AG04449 (cell line): ENCODE measurements at regions not wholly inside any gene's neighbourhood (a gene's known extent, or its start where the extent isn't known, plus 50 kb on each side); places are given as distances from the start of the nearest gene placed in this dataset.
A peak's percentile ranks its signal among the peaks of the same experiment; 100 is the strongest.
"Not testable (repeated sequence)": the region's sequence is repeated elsewhere in the genome, so short reads cannot be mapped to it uniquely, and the experiment has no call there.

Source experiments
- CTCF ChIA-PET: fragments of 350-600 bp; formaldehyde crosslinking; extraction: SDS; loops from one replicate; lab custom pipeline; 2021; ENCODE audit warnings: antibody characterized with exemption; lab: Yijun Ruan, JAX
- POLR2A ChIA-PET: fragments of 400-600, 350-600 bp; formaldehyde crosslinking; extraction: SDS; loops from one replicate; lab custom pipeline; 2020; ENCODE audit warnings: antibody characterized with exemption, inconsistent platforms; lab: Yijun Ruan, JAX
- DNase-seq: peaks from one replicate; pipeline ENCODE4 v3.0.0-alpha.2; 2010; ENCODE audit warnings: low read depth, low spot score
- H3K4me3 ChIP-seq: 2 replicates; pipeline ENCODE4 v1.5.1; 2011; ENCODE audit warnings: low read depth, mild to moderate bottlenecking, control low read depth, low read length
- CTCF ChIP-seq: IDR thresholded peaks from one replicate; pipeline ENCODE4 v1.5.1; 2011; ENCODE audit warnings: mild to moderate bottlenecking, moderate library complexity, low read length, control low read depth, inconsistent platforms; ENCODE audit not compliant: insufficient read depth; ENCODE audit errors: missing control alignments

GRCh38 chr17:16875662-16876061 lies 96.3 kb downstream of the TNFRSF13B start:
- no peak overlapping the region for H3K4me3 ChIP-seq
- no peak for TF ChIP-seq CTCF
- ChIA-PET CTCF (interaction anchor here (1.1 kb wide), 1 partner anchor 13 kb away, joined by 3 read pairs; no protein-coding TSS in a partner anchor), POLR2A (no interaction called here)
- no peak for DNase-seq

GRCh38 chr17:16874216-16874615 lies 97.7 kb downstream of the TNFRSF13B start:
- POLR2A ChIA-PET, H3K4me3 ChIP-seq, CTCF ChIA-PET, DNase-seq: not testable (repeated sequence)

GRCh38 chr17:16873174-16874035 lies 98.5 kb downstream of the TNFRSF13B start:
- DNase-seq = no peak
- CTCF ChIA-PET = no interaction called here
- H3K4me3 ChIP-seq = no peak overlapping the region
- TF ChIP-seq CTCF = peak; percentile 52
- POLR2A ChIA-PET = no interaction called here

- no peak overlapping the region for H3K4me3 ChIP-seq
- ChIA-PET CTCF (no interaction called here), POLR2A (no interaction called here)
- TF ChIP-seq CTCF = no peak
- DNase-seq = no peak
These were observed 99.4 kb downstream of the TNFRSF13B start for GRCh38 chr17:16872351-16873173.

- CTCF ChIA-PET, H3K4me3 ChIP-seq, DNase-seq, POLR2A ChIA-PET: not testable (repeated sequence)
These were observed 100.3 kb downstream of the TNFRSF13B start for GRCh38 chr17:16871446-16872190.

- CTCF ChIA-PET = no interaction called here
- POLR2A ChIA-PET = no interaction called here
- no peak for DNase-seq
- no peak overlapping the region for H3K4me3 ChIP-seq
- TF ChIP-seq CTCF = no peak
These were observed 101.4 kb downstream of the TNFRSF13B start for GRCh38 chr17:16870253-16871245.

- CTCF ChIA-PET = not testable (repeated sequence)
These were observed 102.2 kb downstream of the TNFRSF13B start for GRCh38 chr17:16869531-16870252.

GRCh38 chr17:16868616-16869015 lies 103.3 kb downstream of the TNFRSF13B start:
- POLR2A ChIA-PET, DNase-seq, H3K4me3 ChIP-seq: not testable (repeated sequence)
- CTCF ChIA-PET = interaction anchor here (1.0 kb wide), 1 partner anchor 123 kb away, joined by 3 read pairs; no protein-coding TSS in a partner anchor

More at GRCh38 chr17:16869531-16870252, 102.2 kb downstream of the TNFRSF13B start:
- POLR2A ChIA-PET, H3K4me3 ChIP-seq, DNase-seq: not testable (repeated sequence)

GRCh38 chr17:16867545-16867944 lies 104.4 kb downstream of the TNFRSF13B start:
- POLR2A ChIA-PET, H3K4me3 ChIP-seq, DNase-seq: not testable (repeated sequence)
- CTCF ChIA-PET = interaction anchor here (1.0 kb wide), 1 partner anchor 124 kb away, joined by 3 read pairs; no protein-coding TSS in a partner anchor
